Activated T-cell treated with anti-CD3 and anti-CD28 coated beads, Interleukin-2, amount 50 U/mL, for 24 hours (primary cell): ENCODE measurements at regions not wholly inside any gene's neighbourhood (a gene's known extent, or its start where the extent isn't known, plus 50 kb on each side); places are given as distances from the start of the nearest gene placed in this dataset.

ENCODE experiments used
- DNase-seq: peaks from one replicate; pipeline ENCODE4 v3.0.0-alpha.2; 2020
- H3K27ac Mint-ChIP-seq: 2 replicates; pipeline ENCODE4 v1.8.0; 2020; ENCODE audit warnings: mild to moderate bottlenecking, mixed read lengths
- H3K27me3 Mint-ChIP-seq: 2 replicates; pipeline ENCODE4 v1.8.0; 2020; ENCODE audit warnings: mixed read lengths
- H3K36me3 Mint-ChIP-seq: 2 replicates; pipeline ENCODE4 v1.8.0; 2020; ENCODE audit warnings: low read depth, mixed read lengths
- H3K4me1 Mint-ChIP-seq: 2 replicates; pipeline ENCODE4 v1.8.0; 2020; ENCODE audit warnings: low read depth, mixed read lengths
- H3K4me3 Mint-ChIP-seq: 2 replicates; pipeline ENCODE4 v1.8.0; 2020; ENCODE audit warnings: mild to moderate bottlenecking, moderate library complexity, mixed read lengths
- H3K9me3 Mint-ChIP-seq: 2 replicates; pipeline ENCODE4 v1.8.0; 2020; ENCODE audit warnings: mixed read lengths

DNA sequence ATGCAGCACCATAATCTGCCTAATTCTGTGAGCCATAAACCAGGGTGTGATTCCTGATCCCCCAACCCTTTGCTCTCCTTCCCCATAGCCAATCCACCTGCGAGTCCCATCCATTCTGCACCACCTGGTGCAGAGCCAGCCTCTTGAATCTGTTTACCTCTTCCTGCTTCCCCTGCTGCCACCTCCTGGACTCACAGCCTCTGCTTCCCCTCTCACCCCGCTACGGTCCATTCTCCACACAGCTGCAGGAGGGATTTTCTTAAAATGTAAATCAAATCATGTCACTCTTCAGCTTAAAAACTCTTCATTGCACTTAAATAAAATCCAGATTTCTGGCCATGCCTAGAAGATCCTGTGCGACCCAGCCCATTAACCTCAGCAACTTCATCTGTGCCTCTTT lies 186.7 kb downstream of the FOXD2 start:
- no peaks in the 10 kb centered on the region for H3K36me3 Mint-ChIP-seq
- no peaks in the 10 kb centered on the region for H3K4me1 Mint-ChIP-seq
- DNase-seq, result no peak
- no peak overlapping the region for H3K4me3 Mint-ChIP-seq
- H3K27me3 Mint-ChIP-seq, result peaks cover 20% of the 10 kb centered on the region
- H3K9me3 Mint-ChIP-seq, result no peaks in the 10 kb centered on the region
- H3K27ac Mint-ChIP-seq, result no peak overlapping the region

DNA sequence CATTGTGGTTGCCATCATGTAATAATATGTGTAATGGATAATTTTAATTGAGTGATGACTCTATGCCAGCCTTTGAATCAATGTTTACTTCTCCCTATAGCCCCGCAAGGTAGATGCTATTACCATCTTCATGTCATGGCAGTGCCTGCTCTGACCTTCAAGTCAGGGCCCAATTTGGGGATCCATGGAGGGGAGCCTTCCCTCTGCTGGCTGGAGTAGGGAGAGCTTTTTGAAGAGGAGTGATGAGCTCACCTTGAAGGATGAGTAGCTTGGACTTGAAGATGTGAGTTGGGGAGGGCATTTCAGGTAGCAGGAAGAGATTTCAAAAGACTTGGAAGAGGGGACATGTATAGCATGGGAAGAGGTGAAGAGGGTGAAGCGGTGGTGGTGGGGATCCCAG lies 189.2 kb downstream of the FOXD2 start:
- Mint-ChIP-seq H3K4me1 (no peaks in the 10 kb centered on the region), H3K4me3 (no peak overlapping the region), H3K9me3 (no peaks in the 10 kb centered on the region), H3K27me3 (peaks cover 20% of the 10 kb centered on the region), H3K36me3 (no peaks in the 10 kb centered on the region), H3K27ac (no peak overlapping the region)
- no peak for DNase-seq

DNA sequence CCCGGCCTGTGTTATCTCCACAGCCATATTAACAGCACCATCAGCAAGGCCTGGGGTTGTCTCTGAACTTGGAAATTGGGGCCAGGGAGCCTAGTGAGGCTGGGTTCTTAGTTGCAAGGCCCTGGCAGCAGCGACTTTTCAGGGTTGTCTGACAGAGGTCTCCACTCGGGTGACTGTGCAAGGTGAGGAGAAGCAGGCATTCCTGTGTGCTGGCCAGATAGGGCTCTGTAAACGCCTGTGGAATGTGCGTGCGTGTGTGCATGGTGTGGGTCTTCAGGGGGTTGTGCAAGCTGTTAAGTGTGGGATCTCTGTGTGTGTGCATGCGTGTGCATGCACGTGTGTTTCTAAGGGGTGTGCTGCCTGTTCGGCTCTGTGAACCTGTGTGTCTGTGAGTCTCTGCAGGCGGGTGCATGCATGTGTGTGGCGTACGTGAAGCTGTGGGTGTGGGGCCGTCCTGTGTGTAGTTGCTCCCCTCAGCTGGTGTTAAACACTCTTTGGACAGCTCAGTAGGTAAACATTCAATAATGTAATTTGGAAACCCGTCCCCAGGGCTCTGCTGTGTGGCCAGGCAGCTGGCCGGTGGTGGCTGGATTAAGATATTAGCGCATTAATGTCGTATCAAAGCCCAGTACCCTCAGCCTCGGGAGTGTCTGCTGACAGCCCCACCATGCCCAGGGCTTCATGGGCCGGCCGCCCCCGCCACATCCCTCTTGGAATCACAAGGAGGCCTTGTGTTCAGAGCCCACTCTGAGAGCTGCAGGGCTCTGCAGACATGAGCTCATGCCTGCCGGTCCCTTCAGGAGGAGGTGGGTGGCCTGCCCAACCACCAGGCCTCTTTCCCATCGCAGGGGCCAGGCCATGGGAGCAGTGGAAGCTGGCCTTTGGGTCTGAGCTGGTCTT lies 189.9 kb downstream of the FOXD2 start:
- Mint-ChIP-seq H3K27me3 (peaks cover 20% of the 10 kb centered on the region), H3K36me3 (no peaks in the 10 kb centered on the region), H3K4me3 (no peak overlapping the region), H3K27ac (no peak overlapping the region), H3K9me3 (no peaks in the 10 kb centered on the region), H3K4me1 (no peaks in the 10 kb centered on the region)
- no peak for DNase-seq

DNA sequence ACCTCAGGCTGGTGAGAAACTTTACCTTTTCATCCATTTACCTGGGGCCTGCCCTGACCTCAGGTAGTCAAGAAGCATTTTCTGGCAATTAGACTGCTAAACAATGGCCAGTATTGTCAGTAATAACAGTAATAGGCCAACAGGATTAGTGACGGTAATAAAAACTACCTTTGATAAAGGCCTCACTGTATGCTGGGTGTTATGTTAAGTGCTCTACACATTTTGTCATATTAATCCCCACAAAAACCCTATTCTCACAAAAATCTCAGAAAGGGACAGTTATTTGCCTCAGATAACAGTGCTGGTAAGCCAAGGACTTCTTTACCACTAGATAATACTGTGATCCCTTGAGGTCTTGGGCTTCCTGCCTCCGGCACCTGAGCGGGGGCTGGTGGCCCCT lies 191.4 kb downstream of the FOXD2 start:
- H3K9me3 Mint-ChIP-seq, result no peaks in the 10 kb centered on the region
- no peaks in the 10 kb centered on the region for H3K36me3 Mint-ChIP-seq
- no peak for DNase-seq
- no peaks in the 10 kb centered on the region for H3K4me1 Mint-ChIP-seq
- H3K4me3 Mint-ChIP-seq, result no peak overlapping the region
- peaks cover 21% of the 10 kb centered on the region for H3K27me3 Mint-ChIP-seq
- no peak overlapping the region for H3K27ac Mint-ChIP-seq

DNA sequence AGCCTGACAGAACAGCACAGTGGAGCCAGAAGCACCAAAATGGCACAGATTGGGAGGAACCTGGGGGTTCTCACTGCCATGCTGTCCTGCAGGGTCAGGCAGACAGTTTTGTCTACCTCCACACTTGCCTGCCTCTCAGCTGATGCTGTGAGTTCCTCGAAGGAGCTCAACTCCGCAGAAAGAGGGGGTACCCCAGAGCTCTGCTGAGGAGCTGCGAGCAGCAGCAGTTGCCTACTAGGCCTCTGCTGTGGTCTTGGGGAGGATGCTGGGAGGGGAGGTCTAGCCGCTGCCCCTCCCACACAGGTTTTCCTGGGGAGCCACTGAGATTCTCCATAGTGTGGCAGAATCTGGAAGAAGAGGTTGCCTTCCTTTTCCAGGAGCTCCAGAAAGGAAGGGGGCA lies 192.5 kb downstream of the FOXD2 start:
- DNase-seq, result no peak
- H3K27me3 Mint-ChIP-seq, result peaks cover 14% of the 10 kb centered on the region
- H3K4me1 Mint-ChIP-seq, result no peaks in the 10 kb centered on the region
- H3K27ac Mint-ChIP-seq, result no peak overlapping the region
- no peaks in the 10 kb centered on the region for H3K9me3 Mint-ChIP-seq
- no peaks in the 10 kb centered on the region for H3K36me3 Mint-ChIP-seq
- H3K4me3 Mint-ChIP-seq, result no peak overlapping the region

DNA sequence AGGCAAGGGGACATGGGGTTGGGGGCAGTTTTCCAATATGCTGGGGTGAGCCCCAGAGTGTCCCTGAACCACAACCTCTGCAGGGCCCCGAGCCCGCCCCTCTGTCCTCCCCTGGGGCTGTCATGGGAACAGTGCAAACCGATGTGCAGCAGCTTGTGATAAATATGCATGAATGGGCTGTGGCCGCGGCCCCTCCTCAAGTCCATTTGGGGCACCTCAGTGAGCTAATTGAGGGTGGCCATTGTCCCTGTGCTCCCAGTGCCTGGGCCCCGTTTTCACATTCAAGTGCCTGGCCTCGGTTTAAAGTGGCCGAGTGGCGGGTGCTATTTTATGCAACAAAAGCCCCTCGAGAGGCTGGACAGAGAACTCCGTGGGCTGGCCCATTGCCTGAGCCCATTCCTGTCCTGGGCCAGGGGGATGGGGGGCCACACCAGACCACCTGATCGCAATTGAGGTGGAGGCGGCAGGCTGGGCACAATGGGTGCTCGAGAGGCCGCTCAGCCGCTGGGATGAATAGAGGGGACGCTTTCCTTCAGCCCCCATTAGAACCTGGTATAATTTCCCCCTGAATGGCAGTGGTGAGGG lies 193.7 kb downstream of the FOXD2 start:
- no peak for DNase-seq
- H3K4me3 Mint-ChIP-seq, result no peak overlapping the region
- no peaks in the 10 kb centered on the region for H3K36me3 Mint-ChIP-seq
- H3K4me1 Mint-ChIP-seq, result no peaks in the 10 kb centered on the region
- no peaks in the 10 kb centered on the region for H3K9me3 Mint-ChIP-seq
- H3K27ac Mint-ChIP-seq, result no peak overlapping the region
- H3K27me3 Mint-ChIP-seq, result peaks cover 11% of the 10 kb centered on the region

DNA sequence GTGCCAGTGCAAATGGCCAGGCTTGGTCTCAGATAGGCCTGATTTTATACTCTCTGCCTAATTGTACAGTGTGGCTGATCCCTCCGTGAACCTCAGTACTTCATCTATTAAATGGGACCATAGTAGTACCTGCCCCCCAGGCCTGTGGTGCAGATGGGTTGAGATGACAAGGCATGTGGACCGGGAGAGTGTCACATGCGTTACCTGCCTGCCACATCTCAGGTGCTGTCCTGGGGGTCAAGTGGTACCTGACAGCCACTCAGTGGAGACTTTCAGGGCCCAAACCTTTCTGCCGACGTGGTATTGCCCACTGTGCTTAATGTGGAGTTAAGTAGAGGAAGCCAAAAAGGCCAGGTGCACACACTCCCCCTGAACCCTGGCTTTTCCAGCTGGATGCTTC lies 197.3 kb downstream of the FOXD2 start:
- DNase-seq, result no peak
- H3K4me3 Mint-ChIP-seq, result no peak overlapping the region

DNA sequence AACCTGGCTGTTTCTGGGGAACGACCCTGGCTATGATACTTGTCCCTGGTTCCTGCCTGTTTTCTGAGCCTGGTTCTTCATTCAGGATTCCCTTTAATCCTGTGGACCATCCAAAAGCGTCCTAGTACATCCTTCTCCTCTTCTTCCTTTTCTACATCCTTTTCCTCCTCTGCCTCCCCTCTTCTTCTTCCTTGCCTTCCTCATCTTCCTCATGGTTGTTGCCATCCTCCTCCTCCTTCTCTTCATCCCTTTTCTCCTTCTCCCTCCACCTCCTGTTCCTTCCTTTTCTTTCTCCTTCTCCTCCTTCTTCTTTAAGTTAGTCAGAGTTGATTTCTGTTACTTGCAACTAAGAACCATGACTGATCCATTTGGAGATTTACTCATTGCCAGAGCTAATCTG lies 197.8 kb downstream of the FOXD2 start:
- Mint-ChIP-seq H3K27ac (no peak overlapping the region), H3K27me3 (peaks cover 17% of the 10 kb centered on the region), H3K36me3 (no peaks in the 10 kb centered on the region), H3K4me3 (no peak overlapping the region), H3K9me3 (no peaks in the 10 kb centered on the region), H3K4me1 (no peaks in the 10 kb centered on the region)
- DNase-seq, result no peak

More for the DNA sequence above, 197.3 kb downstream of the FOXD2 start:
- H3K4me1 Mint-ChIP-seq, result no peaks in the 10 kb centered on the region
- no peak overlapping the region for H3K27ac Mint-ChIP-seq
- H3K9me3 Mint-ChIP-seq, result no peaks in the 10 kb centered on the region
- no peaks in the 10 kb centered on the region for H3K36me3 Mint-ChIP-seq
- H3K27me3 Mint-ChIP-seq, result peaks cover 16% of the 10 kb centered on the region

DNA sequence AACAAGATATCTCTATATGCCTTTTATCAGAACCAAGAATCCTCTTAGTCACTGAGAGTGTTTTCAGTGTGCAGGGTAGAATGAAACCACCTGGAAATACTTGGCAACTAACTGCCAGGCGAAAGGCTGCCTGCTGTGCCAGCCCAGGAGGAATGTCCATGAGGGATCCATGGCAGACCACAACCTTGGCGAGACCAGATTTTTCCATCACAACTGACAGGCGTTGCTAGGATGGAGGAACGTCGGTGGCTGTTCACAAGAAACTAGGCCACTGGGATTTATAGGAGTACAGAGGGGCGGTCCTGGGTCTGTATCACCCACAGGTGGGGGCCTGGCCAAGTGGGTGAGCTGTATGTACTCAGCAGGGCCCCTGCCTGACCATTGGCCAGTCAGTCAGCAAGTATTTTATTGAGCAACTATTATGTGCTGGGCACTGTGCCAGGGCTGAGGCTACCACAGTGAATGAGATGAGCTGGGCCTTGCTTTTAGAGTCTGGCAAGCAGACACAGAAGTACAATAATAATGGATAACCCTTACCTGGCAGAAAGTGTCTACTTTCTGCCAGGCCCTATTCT lies 199.4 kb downstream of the FOXD2 start:
- peaks cover 23% of the 10 kb centered on the region for H3K27me3 Mint-ChIP-seq
- H3K36me3 Mint-ChIP-seq, result no peaks in the 10 kb centered on the region
- no peak for DNase-seq
- no peaks in the 10 kb centered on the region for H3K4me1 Mint-ChIP-seq
- H3K27ac Mint-ChIP-seq, result no peak overlapping the region
- no peaks in the 10 kb centered on the region for H3K9me3 Mint-ChIP-seq
- no peak overlapping the region for H3K4me3 Mint-ChIP-seq

DNA sequence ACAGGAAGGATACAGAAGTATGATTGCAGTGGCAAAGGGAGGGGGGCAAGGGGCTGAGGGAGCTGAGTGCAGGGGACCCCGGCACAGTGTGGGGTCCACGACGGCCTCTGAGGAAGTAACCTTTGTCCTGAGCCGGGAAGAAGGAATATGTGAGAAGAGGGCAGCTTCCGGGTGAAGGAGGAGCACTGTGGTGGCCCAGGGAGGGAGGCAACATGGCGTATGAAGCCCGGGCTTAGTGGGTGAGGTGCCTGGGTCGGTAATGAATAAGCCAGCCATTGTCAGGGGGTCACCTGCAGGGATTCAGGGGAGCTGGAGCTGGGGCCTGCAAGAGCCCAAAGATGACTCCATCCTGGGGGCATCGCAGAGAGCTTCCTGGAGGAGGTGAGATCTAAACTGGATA lies 200.4 kb downstream of the FOXD2 start:
- H3K4me1 Mint-ChIP-seq, result no peaks in the 10 kb centered on the region
- no peaks in the 10 kb centered on the region for H3K36me3 Mint-ChIP-seq
- H3K4me3 Mint-ChIP-seq, result no peak overlapping the region
- no peaks in the 10 kb centered on the region for H3K9me3 Mint-ChIP-seq
- no peak overlapping the region for H3K27ac Mint-ChIP-seq
- DNase-seq, result no peak
- H3K27me3 Mint-ChIP-seq, result peaks cover 29% of the 10 kb centered on the region

DNA sequence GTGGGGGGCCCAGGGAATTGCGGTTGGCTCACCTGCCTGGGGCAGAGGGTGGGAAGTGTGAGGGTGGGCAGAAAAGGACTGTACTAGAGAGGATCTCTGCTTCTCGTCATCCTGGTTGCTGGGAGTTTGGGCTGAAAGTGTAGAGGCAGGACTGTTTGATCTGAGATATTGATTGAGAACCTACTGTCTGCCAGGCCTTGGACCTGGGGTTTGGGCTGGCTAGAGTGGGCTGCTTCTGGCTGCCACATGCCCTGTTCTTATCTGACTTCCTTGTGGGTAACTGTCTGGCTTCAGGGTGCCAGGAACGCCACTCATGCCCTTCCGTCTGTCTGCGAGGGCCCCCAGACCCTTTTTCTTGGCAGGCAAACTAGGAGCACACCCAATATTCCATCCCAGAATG lies 200.9 kb downstream of the FOXD2 start:
- Mint-ChIP-seq H3K9me3 (no peaks in the 10 kb centered on the region), H3K27ac (no peak overlapping the region), H3K4me1 (no peaks in the 10 kb centered on the region), H3K36me3 (no peaks in the 10 kb centered on the region), H3K4me3 (no peak overlapping the region), H3K27me3 (peaks cover 29% of the 10 kb centered on the region)
- DNase-seq, result no peak

DNA sequence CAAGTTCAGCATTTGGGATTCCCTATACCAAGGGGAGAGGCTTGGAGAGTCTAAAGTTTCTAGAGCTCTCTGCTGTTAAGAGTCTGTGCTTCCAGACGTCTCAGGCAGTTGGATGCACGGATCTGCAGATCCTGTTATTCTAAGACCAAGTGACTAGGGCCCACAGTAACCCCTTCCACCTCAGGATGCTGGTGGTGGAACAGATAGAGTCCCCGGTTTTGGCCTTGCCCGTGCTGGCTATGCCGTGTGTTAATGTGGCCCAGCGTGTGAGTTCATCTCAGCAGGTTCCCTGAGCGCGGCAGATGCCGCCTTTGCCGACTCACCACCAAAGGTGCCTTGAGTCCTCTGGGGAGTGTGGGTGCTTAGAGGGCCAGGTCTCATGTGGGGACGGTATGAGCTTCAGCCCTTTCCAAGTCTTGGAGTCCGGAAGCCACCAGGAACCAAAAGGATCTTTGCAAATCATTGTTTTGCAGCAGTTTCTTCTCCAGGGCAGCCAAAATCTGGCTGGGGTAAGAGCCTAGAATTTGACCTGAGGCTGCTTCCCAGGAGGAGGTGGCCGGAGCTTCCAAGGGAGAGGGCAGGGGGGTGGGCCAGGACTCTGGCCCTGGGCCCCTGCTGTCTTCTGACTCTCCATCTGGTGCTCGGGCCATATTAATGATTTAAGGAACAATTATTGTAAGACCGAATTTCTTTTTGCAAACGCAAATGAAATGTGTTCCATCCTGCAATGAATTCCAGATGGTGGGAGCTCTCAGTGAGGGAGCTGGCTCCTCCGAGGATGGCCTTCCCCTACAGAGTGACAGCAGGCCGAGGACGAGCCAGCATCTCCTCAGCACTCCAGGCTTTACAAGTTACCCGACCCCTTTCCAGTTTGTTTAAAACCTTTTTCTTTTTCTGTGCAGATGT lies 205.7 kb downstream of the FOXD2 start:
- H3K27me3 Mint-ChIP-seq, result peaks cover 27% of the 10 kb centered on the region
- no peak overlapping the region for H3K27ac Mint-ChIP-seq
- no peak for DNase-seq
- no peaks in the 10 kb centered on the region for H3K9me3 Mint-ChIP-seq
- H3K36me3 Mint-ChIP-seq, result no peaks in the 10 kb centered on the region
- no peak overlapping the region for H3K4me3 Mint-ChIP-seq
- no peaks in the 10 kb centered on the region for H3K4me1 Mint-ChIP-seq

DNA sequence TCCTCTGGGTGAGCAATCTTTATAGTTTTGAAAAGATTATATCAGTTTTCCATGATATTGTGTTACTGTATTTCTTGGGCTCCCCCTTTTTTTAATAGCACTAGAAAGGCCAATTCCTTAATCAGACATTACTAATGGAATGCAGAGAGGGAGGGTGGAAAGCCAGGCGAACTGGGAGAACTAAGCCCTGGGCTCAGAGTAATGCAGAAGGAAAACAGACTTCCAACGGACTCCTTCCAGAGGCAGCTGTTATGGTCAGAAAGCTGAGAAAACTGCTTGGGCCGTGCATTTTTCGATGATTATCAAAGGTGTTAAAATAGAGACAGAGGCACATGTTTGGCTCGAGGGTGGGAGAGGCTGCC lies 206.3 kb downstream of the FOXD2 start:
- Mint-ChIP-seq H3K27ac (no peak overlapping the region), H3K36me3 (no peaks in the 10 kb centered on the region), H3K4me3 (no peak overlapping the region), H3K27me3 (peaks cover 26% of the 10 kb centered on the region), H3K9me3 (no peaks in the 10 kb centered on the region), H3K4me1 (no peaks in the 10 kb centered on the region)
- DNase-seq, result no peak

DNA sequence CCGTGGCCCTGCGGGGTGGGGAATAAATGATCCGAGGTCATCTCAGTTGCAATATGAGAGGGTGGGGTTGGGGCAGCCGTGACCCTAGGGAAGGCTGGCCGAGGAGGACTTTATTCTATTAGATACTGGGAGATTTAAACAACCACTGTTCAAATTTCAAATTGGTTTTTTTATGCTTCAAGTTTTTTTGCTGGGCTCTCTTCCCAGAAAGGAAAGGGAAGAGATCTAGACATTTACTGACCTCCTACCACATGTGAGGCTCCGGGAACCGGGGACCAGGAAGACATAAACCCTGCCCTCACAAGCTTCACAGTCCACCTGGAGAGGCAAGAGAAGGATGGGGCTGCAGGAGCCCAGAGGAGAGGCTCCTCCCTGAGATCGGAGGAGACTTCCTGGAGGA lies 207.3 kb downstream of the FOXD2 start:
- Mint-ChIP-seq H3K4me1 (no peaks in the 10 kb centered on the region), H3K9me3 (no peaks in the 10 kb centered on the region), H3K27ac (no peak overlapping the region), H3K4me3 (no peak overlapping the region), H3K36me3 (no peaks in the 10 kb centered on the region), H3K27me3 (peaks cover 21% of the 10 kb centered on the region)
- DNase-seq, result no peak
